Gastrocnemius medialis (tissue), 4 donors: ENCODE measurements at regions not wholly inside any gene's neighbourhood (a gene's known extent, or its start where the extent isn't known, plus 50 kb on each side); places are given as distances from the start of the nearest gene placed in this dataset.
"Not testable (repeated sequence)": the region's sequence is repeated elsewhere in the genome, so short reads cannot be mapped to it uniquely, and the experiment has no call there.

Experiments
- CTCF ChIP-seq, 5 experiments: fragments of 450-650 bp in 3 of 5; fragments of 200-600 bp in 2 of 5; sonication (generic) in 2 of 5; IDR thresholded peaks in 4 of 5; conservative IDR thresholded peaks in 1 of 5; 1 replicate in 4 of 5; 2 replicates in 1 of 5; pipeline ENCODE4 v1.5.1; 2016 to 2019; ENCODE audit warnings: antibody characterized with exemption in 5 of 5, mild to moderate bottlenecking in 3 of 5, moderate library complexity in 3 of 5
- POLR2A ChIP-seq, 2 donors: fragments of 450-650 bp; IDR thresholded peaks; one replicate each; pipeline ENCODE4 v1.6.1; 2017; ENCODE audit warnings: antibody characterized with exemption in 2 of 2, mild to moderate bottlenecking in 2 of 2, moderate library complexity in 2 of 2

DNA sequence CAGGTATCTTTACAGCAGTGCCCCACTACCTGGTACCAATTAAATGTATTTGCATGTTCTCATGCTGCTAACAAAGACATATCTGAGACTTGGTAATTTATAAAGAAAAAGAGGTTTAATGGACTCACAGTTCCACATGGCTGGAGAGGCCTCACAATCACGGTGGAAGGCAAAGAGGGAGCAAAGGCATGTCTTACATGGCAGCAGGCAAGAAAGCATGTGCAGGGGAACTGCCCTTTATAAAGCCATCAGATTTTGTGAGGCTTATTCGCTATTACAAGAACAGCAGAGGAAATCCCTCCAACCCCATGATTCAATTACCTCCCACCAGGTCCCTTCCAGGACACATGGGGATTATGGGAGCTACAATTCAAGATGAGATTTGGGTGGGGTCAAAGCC is 512.1 kb upstream of the ADGRB3 start:
- TF ChIP-seq CTCF (IDR thresholded peaks at IDR 0.05 in 4 of 5, conservative IDR thresholded peaks at IDR 0.05 in 1 of 5); POLR2A (IDR thresholded peaks at IDR 0.05): not testable (repeated sequence)
